Stimulated activated CD8-positive, alpha-beta memory T cell treated with anti-CD3 and anti-CD28 coated beads, Interleukin-7, amount 100 ng/mL, for 1 hour (primary cell): ENCODE measurements at regions not wholly inside any gene's neighbourhood (a gene's known extent, or its start where the extent isn't known, plus 50 kb on each side); places are given as distances from the start of the nearest gene placed in this dataset.
"Not testable (repeated sequence)": the region's sequence is repeated elsewhere in the genome, so short reads cannot be mapped to it uniquely, and the experiment has no call there.

ENCODE experiments used
- DNase-seq, 2 donors: peaks; one replicate each; pipeline ENCODE4 v3.0.0-alpha.2; 2020; ENCODE audit warnings: low read depth in 2 of 2

DNA sequence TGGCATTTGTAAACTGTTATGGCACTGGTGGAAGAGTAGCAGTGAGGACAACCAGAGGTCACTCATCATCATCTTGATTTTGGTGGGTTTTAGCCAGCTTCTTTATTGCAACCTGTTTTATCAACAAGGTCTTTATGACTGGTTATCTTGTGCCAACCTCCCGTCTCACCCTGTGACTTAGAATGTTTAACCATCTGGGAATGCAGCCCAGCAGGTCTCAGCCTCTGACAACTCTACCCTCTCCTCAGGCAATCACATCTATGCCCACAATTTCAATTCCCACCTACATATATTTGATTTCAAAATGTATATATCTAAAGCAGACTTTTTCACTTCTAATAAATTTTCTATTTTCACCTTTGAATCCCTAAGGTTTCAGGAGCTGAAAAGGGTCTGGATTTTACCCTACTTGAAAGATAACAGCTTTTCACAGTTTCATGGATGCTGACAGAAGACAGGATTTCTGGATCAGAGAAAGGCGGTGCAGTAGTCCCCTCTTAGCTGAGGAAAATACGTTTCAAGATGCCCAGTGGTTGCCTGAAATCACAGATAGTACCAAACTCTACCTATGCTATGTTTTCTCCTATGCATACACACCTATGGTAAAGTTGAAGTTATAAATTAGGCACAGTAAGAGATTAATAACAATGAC, 1171.8 kb downstream of the DIAPH3 start:
- DNase-seq = no peak

DNA sequence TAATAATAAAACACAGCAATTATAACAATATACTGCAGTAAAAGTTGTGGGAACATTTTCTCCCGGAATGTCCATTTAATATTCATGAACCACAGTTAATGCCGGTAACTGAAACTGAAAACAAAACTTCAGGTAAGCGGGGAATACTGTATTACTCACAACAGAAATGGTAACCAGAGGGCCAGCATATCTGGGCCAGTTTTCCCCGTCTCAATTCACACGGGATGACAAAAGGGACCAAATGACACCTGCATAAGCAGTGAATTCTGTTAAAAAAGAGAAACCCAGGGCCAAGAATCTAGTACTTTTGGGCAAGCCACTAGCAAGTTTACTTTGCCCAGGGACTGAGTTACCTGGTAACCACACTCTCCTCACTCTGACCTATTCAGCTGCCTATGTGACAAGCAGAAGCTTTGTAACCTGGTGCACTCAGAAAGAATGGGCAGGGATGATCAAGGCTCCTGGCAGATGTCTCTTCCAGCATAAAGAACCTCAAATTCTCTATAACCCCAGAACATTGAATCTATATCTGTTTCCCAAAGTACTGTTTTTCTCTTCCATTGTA, 1171.2 kb downstream of the DIAPH3 start:
- no peak for DNase-seq

DNA sequence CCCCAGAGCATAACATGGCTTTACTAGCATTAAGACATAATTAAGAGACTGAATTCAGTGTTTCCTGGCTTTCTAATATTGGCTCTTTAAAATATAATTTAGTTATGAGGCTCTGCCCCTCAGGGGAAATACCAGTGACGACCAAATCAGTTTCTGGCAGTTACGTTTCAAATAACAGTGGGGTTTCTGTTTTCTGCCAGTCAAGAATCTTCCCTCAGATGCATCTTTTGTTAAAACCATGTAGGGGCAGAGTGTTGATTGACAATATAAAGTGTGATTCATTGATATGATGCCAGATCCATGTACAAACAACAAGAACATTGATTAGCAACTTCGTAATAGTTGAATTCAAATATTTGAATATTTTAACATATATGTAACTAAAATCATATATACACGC, 1169.7 kb downstream of the DIAPH3 start:
- no peak for DNase-seq

DNA sequence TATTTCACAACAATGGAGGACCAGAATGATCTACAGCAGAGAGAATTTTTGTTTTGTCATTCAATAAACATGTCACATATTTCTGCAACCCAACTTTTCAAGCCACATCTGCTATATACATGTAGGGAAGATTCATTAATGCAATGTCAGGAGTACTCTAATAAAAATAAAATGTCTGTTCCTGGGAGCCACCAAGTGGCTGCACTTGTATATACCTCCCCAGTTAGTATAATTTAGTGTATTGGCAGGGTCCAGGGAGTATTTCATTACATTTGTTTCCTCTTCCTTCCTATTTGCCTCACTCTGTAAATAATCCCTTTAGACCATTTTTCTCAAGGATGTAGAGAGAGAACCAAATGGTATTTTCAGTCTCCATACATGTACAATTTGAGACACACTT, 1169.0 kb downstream of the DIAPH3 start:
- no peak for DNase-seq

- no peak for DNase-seq
These were observed 1165.0 kb downstream of the DIAPH3 start for GRCh38 chr13:58998716-58999115.

DNA sequence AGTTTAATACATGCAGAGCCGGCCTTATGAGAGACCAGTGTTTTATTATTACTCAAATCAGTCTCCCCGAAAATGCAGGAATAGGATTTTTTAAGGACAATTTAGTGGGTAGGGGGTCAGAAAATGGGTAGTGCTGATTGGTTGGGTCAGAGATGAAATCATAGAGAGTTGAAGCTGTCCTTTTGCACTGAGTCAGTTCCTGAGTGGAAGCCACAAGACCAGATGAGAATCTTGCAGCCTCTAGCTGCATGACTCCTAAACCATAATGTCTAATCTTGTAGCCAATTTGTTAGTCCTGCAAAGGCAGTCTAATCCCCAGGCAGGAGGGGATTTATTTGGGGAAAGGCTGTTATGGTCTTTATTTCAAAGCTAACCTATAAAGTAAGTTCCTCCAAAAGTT, 1163.9 kb downstream of the DIAPH3 start:
- DNase-seq = no peak

DNA sequence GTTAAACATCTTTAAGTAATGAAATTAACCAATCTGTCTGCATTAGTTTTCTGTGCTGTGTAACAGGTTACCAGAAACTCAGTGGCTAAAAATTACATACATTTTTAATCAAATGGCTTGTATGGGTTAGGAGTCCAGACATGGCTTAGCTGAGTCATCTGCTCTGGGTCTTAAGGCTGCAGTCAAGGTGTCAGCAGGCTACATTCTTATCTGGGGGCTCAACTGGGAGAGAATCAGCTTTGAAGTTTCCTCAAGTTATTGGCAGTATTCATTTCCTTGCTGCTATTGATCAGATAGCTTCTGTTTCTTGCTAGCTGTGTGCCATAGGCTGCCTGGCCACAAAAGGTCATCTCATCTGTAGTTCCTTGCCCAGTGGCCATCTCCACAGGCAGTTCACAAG, 1163.0 kb downstream of the DIAPH3 start:
- no peak for DNase-seq

DNA sequence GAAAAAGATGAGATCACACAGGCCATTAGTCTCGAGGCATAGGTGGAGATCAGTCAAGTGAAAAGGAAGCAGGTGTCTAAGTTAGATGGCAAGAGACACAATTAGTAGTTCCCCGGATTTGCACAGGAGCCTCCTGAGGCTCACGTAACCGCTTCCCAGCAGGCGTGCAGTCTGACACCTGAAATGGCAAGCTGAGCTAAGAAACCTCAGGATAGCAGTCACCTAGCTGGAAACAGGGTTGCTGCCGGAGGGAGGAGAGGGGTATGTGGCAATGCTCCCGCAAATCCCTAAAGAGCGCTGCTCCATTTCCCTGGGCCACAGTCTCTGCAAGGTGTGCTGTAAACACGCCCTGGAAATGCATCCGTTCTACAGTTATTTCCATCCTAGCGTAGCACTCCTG, 1151.0 kb downstream of the DIAPH3 start:
- no peak for DNase-seq

- DNase-seq = no peak
These were observed 1147.5 kb downstream of the DIAPH3 start for GRCh38 chr13:59016250-59016649.

- no peak for DNase-seq
These were observed 1139.3 kb downstream of the DIAPH3 start for GRCh38 chr13:59024434-59024833.

DNA sequence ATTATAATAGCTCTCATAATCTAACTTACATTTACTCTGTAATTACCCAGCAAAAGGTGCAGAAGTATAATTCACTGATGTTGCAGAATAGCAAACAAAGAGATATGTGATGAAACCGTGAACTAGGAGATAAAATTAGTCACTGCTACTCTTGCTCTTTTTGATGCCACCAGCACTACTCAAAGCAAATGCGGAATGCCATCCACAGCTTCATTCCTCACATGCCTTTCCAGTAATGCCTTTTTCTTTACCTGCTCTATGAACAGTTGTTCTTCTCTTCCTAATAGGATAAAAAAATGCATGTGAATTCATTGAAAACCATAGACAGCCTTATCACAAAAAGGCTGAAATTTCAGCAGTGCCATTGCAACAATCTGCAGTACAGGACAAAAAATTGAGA, 1129.5 kb downstream of the DIAPH3 start:
- DNase-seq = no peak

DNA sequence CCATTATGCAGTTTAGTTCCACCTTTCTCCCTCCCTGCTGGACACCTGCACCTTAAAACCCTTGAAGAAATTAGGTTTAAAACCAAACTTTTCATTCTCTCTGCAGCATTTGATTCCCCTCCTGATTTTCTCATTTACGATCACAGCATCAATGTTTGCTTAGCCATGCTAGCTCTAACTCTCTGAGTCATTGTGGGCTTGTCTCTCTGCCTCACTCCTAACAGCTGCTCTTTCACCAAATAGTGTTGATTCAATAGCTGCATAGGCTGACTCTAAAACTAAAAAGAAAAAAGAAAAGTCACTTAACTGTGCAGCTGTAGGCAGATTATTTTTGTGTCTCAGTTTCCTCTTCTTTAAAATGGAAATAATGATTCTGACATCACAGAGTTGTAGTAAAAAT, 1124.9 kb downstream of the DIAPH3 start:
- DNase-seq = no peak

DNA sequence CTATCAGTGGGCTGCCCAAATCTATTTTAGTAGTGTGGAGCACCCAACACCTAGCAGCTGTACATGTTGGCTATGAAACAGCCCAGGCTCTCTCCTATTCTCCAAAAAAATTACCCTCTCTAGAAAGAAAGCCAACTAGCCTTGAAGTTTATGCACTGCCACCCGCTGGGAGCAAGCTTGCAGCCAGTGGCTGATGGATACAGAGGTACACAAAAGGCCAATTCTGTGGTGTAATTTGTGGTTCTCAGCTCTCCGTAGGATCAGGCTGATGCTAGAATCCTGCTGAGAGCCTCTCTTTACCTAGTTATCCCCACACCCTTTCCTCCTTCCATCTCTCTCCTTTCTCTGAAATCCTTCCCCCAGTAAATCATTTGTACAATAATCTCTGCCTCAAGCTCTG, 1120.7 kb downstream of the DIAPH3 start:
- DNase-seq = no peak

- no peak for DNase-seq
These were observed 1116.2 kb downstream of the DIAPH3 start for GRCh38 chr13:59047546-59047945.

DNA sequence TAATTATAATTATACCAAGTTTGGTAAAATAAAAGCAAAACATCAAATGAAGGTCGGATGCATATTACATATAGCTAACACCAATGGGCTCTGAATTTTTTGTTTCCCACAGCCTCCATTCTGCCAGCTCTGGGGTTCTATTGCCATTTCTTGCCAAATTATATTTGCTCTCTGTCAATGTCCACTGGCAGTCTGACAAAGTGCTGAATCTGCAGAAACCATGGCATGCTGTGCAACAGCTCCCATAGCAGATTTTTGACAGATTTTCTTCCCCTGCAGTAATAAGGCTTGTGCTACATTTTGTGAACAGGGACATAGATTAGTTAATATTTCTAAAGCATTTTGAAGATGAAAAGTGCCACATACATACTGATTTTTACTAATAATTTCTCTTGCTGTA, 1102.1 kb downstream of the DIAPH3 start:
- DNase-seq = no peak

- no peak for DNase-seq
These were observed 1099.7 kb downstream of the DIAPH3 start for GRCh38 chr13:59064042-59064441.

DNA sequence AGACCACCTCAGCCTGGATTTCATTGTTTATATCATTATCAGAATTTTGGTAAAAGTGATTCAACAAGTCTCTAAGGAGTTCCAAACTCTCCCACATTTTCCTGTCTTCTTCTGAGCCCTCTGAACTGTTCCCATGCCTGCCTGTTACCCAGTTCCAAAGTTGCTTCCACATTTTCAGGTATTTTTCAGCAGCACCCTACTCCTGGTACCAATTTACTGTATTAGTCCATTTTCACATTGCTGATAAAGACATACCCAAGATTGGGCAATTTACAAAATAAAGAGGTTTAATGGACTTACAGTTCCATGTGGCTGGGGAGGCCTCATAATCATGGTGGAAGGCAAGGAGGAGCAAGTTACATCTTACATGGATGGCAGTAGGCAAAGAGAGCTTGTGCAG, 1087.3 kb downstream of the DIAPH3 start:
- DNase-seq = not testable (repeated sequence)

DNA sequence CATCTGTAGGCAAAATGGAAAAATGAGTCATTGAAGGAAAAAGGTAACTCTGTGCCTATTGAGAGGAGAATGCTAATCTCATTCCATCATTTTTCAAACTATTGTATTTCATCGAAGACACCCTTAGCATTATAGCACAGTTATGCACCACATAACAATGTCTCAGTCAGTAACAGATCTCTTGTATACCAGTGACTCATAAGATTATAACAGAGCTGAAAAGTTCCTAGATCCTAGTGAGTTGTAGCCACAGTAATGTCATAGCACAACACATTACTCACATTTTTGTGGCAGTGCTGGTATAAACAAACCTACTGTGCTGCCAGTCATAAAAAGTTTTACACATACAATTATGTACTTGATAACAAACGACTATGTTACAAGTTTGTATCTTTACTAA, 1077.6 kb downstream of the DIAPH3 start:
- DNase-seq = no peak

DNA sequence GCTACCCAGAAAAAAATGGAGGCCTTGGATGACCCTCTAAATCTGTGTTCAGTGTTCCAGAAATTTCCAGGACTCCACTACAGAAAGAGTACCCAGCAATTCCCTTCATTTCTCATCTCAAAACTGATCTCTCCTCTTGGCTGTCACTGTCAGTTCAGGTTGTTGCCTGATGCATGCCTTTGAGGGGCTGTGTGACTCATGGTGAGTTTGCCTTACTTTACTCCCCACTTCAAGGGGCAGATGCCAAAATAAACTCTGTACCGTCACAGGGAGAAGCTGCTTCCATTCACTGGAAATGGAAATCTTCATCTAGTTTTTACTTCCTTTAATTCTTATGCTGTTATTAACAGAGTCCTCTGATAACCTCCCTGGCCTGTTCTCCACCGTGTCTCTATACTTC, 1075.0 kb downstream of the DIAPH3 start:
- no peak for DNase-seq

- no peak for DNase-seq
These were observed 1069.5 kb downstream of the DIAPH3 start for GRCh38 chr13:59094181-59094580.

DNA sequence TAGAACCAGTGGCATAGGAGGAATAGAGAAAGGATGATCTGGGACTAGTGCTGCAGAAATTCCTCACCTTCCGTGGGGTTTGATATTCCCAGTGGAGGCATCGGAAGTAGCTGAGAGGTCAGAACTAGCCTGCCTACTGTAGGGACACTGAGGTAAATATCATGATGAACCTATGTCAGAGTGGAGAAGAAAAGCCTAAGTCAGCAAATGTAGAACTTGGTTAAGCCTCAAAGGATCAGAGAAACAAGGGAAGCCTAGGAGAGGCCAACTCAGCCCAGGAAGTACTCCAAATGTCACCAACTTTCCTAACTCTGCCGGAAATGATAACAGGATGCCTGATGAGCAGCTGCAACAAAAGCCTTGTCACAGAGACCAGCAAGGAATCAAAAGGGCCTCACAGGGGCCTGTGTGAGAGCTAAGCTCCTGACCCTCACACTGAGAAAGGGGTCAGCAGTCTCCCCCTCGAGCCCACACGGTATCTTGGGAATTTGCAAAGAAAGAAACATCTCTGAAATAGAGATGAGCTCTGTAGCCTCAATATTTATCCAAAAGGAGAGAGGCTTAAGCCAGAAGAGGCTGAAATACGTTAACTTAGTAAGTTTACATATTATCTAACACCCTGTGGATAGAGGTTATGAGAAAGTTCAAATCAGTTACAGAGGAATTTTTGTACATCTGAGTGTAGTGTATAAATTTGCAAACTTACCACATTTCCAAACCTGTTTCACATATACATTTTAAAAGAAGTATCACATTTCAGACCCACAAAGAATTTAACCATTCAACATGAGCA, 1064.3 kb downstream of the DIAPH3 start:
- no peak for DNase-seq

DNA sequence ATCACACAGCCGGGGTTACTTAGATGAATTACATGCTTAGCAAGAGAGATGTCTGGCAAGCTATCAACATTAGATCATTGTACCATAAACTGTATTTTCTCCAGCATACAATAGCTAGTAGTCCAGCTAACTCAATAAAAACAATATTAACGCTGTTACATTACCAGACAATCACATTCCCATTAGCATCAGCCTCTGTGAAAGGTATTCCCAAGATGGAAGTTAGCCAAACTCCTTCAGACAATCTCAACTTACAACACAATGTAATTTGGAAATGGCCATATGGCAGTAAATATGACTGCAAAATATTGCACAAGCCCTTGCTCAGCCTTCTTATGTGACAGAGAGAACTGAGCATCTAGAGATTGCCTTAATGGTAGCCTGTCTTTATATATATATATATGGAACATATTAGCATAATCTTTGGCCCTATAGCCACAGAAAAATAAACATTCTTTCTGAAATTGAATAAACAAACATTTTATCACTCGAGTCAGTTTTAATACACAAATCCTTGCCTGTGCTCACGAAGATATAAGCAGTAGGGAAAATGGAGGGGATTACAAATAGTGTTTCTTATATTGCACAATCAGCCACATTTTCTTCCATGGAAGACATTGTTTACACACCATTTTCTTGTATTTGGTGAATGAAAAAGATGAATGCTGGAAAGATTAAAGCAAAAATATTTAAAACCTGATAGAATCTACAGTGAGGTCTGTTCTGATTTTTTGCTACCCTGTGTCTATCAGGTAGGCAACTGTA, 1060.5 kb downstream of the DIAPH3 start:
- no peak for DNase-seq
